AG08396 (cell line): ENCODE measurements at regions not wholly inside any gene's neighbourhood (a gene's known extent, or its start where the extent isn't known, plus 50 kb on each side); places are given as distances from the start of the nearest gene placed in this dataset.

Experiments used
- DNase-seq: peaks from one replicate; pipeline ENCODE4 v3.0.0; 2012; ENCODE audit warnings: low spot score, mixed read lengths

- DNase-seq = peak; percentile 6
Observed at GRCh38 chr13:33953203-33953602, 135.3 kb downstream of the RFC3 start.

- DNase-seq = no peak
Observed at GRCh38 chr13:33953781-33954180, 135.8 kb downstream of the RFC3 start.

GRCh38 chr13:33956346-33956745, 138.4 kb downstream of the RFC3 start:
- DNase-seq = no peak

GRCh38 chr13:33957497-33957905, 139.6 kb downstream of the RFC3 start:
- DNase-seq = no peak

- DNase-seq = no peak
Observed at GRCh38 chr13:33958964-33959363, 141.0 kb downstream of the RFC3 start.

GRCh38 chr13:33963134-33963533, 145.2 kb downstream of the RFC3 start:
- no peak for DNase-seq

- DNase-seq = no peak
Observed at GRCh38 chr13:33963895-33964294, 145.9 kb downstream of the RFC3 start.

GRCh38 chr13:33968520-33969507, 150.9 kb downstream of the RFC3 start:
- no peak for DNase-seq

- DNase-seq = no peak
Observed at GRCh38 chr13:33970746-33971561, 153.0 kb downstream of the RFC3 start.

- DNase-seq = no peak
Observed at GRCh38 chr13:33971562-33971819, 153.5 kb downstream of the RFC3 start.

GRCh38 chr13:33973194-33973593, 155.2 kb downstream of the RFC3 start:
- no peak for DNase-seq

- DNase-seq = no peak
Observed at GRCh38 chr13:33976965-33977364, 159.0 kb downstream of the RFC3 start.

- DNase-seq = no peak
Observed at GRCh38 chr13:33978653-33979052, 160.7 kb downstream of the RFC3 start.

- no peak for DNase-seq
Observed at GRCh38 chr13:33992881-33993336, 175.0 kb downstream of the RFC3 start.

- DNase-seq = no peak
Observed at GRCh38 chr13:33994198-33994597, 176.2 kb downstream of the RFC3 start.

- no peak for DNase-seq
Observed at GRCh38 chr13:33994826-33995502, 177.0 kb downstream of the RFC3 start.

GRCh38 chr13:33996636-33997035, 178.7 kb downstream of the RFC3 start:
- DNase-seq = no peak

- DNase-seq = no peak
Observed at GRCh38 chr13:33997574-33997973, 179.6 kb downstream of the RFC3 start.

GRCh38 chr13:33999811-34000605, 182.1 kb downstream of the RFC3 start:
- no peak for DNase-seq

GRCh38 chr13:34000955-34001354, 183.0 kb downstream of the RFC3 start:
- no peak for DNase-seq

GRCh38 chr13:34001389-34001788, 183.4 kb downstream of the RFC3 start:
- no peak for DNase-seq

GRCh38 chr13:34002141-34002540, 184.2 kb downstream of the RFC3 start:
- no peak for DNase-seq
